Thyroid gland (tissue), 4 donors: ENCODE measurements at regions not wholly inside any gene's neighbourhood (a gene's known extent, or its start where the extent isn't known, plus 50 kb on each side); places are given as distances from the start of the nearest gene placed in this dataset.

Experiments used
- DNase-seq, 2 donors: peaks; one replicate each; pipeline ENCODE4 v3.0.0-alpha.2; 2019
- H3K27ac ChIP-seq, 3 donors: fragments of 200-600 bp; sonication (generic); 1 replicate in 2 of 3; 2 replicates in 1 of 3; pipeline ENCODE4 v1.5.1; 2016 to 2019; ENCODE audit warnings: mild to moderate bottlenecking in 1 of 3, moderate library complexity in 1 of 3
- H3K27me3 ChIP-seq: fragments of 200-600 bp; sonication (generic); one replicate; pipeline ENCODE4 v1.5.1; 2019
- H3K36me3 ChIP-seq, 2 donors: fragments of 200-600 bp; sonication (generic); one replicate each; pipeline ENCODE4 v1.5.1; 2016 to 2019
- H3K4me1 ChIP-seq, 2 donors: fragments of 200-600 bp; sonication (generic); one replicate each; pipeline ENCODE4 v1.5.1; 2017 to 2019
- H3K4me3 ChIP-seq, 3 donors: fragments of 200-600 bp; sonication (generic); replicated peaks in 1 of 3; 1 replicate in 2 of 3; 2 replicates in 1 of 3; pipeline ENCODE4 v1.5.1; 2016; ENCODE audit warnings: mild to moderate bottlenecking in 1 of 3
- H3K9me3 ChIP-seq: fragments of 200-600 bp; sonication (generic); one replicate; pipeline ENCODE4 v1.5.1; 2017
- CTCF ChIP-seq, 6 experiments: fragments of 200-600 bp in 3 of 6; fragments of 450-650 bp in 3 of 6; sonication (generic) in 3 of 6; IDR thresholded peaks; one replicate each; pipeline ENCODE4 v1.5.1; 2016 to 2019; ENCODE audit warnings: antibody characterized with exemption in 6 of 6, mild to moderate bottlenecking in 2 of 6, inconsistent platforms in 1 of 6, moderate library complexity in 1 of 6
- POLR2A ChIP-seq, 2 donors: fragments of 450-650 bp; IDR thresholded peaks; one replicate each; pipeline ENCODE4 v1.6.1; 2017; ENCODE audit warnings: antibody characterized with exemption in 2 of 2, mild to moderate bottlenecking in 2 of 2, moderate library complexity in 1 of 2
- WGBS, 2 donors: methylation state at CpG; one replicate each; pipeline ENCODE4 v1.1.5; 2017; 5-methylcytosine and 5-hydroxymethylcytosine counted together
- intact Hi-C: fragments of 100-400 bp; cut with DNase I; formaldehyde crosslinking; loops from one replicate; pipeline ENCODE4 v1.15.1; 2023

DNA sequence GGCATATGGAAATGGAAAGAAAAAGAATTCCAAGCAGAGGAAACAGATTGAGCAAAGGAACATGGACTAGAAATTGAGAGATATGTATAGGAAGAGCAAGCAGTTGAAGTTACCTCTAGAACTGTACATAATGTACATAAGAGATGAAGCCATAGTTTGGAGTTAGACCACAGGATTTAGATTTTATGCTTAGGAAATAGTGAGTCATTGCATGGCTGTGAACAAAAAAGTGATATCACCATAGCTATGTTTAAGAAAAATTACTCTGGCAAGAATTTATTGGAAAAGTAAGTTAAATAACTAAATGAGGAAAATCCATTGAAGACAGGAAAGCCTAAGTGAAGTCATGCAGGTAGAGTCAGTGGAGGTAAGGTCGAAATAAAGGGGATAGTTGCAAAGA is 99.4 kb upstream of the GALNT5 start:
- no peaks in the 10 kb centered on the region for H3K36me3 ChIP-seq
- no peaks in the 10 kb centered on the region for H3K27me3 ChIP-seq
- no peaks in the 10 kb centered on the region for H3K9me3 ChIP-seq
- TF ChIP-seq POLR2A (IDR thresholded peaks at IDR 0.05) (no peak), CTCF (IDR thresholded peaks at IDR 0.05) (no peak)
- intact Hi-C loops: no loop called here
- H3K4me3 ChIP-seq: no peak overlapping the region
- WGBS, 2 donors: 85% methylated on average over 1 of the region's 1 CpG
- DNase-seq: no peak
- H3K4me1 ChIP-seq: no peaks in the 10 kb centered on the region
- no peak overlapping the region for H3K27ac ChIP-seq

DNA sequence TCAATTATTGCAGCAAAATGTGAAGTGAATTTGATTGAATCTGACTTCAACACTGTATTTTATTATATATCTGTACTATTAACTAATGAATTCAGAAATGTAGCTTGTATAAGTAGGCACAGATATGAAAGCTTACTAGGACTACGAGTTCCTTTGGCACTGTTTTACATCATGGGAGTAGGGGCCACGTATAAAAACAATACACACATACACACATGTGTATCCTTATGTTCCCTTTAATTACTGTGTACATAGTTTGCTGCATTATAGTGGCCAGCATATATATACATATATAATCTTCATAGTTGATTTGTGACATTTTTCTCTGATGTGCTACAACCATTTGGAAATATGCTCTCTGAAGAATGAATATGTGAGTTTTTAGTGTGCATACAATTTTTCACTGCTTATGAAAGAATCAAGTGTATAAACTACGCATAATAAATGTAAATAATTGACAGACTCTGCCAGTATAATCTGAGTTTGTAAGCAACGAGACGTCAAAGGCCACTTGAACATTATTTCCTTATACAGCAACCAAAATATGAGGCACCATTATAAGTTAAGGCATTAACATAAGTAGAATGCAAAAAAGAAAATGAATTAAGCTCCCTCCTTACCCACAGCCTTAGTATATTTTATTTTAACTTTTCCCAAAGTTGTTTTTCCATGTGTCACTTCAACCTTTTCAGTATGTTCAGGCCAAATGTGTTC is 98.1 kb upstream of the GALNT5 start:
- Histone ChIP-seq H3K9me3 (no peaks in the 10 kb centered on the region), H3K27ac (no peak overlapping the region), H3K27me3 (no peaks in the 10 kb centered on the region), H3K36me3 (no peaks in the 10 kb centered on the region), H3K4me3 (no peak overlapping the region), H3K4me1 (no peaks in the 10 kb centered on the region)
- intact Hi-C loops: no loop called here
- DNase-seq: no peak
- WGBS, 2 donors: 90 to 92% methylated on average over 5 of the region's 5 CpGs
- TF ChIP-seq CTCF (IDR thresholded peaks at IDR 0.05) (no peak), POLR2A (IDR thresholded peaks at IDR 0.05) (no peak)

- Histone ChIP-seq H3K27ac (no peak overlapping the region), H3K36me3 (no peaks in the 10 kb centered on the region), H3K9me3 (no peaks in the 10 kb centered on the region), H3K4me3 (no peak overlapping the region), H3K27me3 (no peaks in the 10 kb centered on the region), H3K4me1 (no peaks in the 10 kb centered on the region)
- TF ChIP-seq POLR2A (IDR thresholded peaks at IDR 0.05) (no peak), CTCF (IDR thresholded peaks at IDR 0.05) (no peak)
- intact Hi-C loops: no loop called here
- no peak for DNase-seq
- WGBS, 2 donors: 49 to 51% methylated on average over 3 of the region's 3 CpGs
These were observed 97.4 kb upstream of the GALNT5 start for GRCh38 chr2:157160111-157160510.

DNA sequence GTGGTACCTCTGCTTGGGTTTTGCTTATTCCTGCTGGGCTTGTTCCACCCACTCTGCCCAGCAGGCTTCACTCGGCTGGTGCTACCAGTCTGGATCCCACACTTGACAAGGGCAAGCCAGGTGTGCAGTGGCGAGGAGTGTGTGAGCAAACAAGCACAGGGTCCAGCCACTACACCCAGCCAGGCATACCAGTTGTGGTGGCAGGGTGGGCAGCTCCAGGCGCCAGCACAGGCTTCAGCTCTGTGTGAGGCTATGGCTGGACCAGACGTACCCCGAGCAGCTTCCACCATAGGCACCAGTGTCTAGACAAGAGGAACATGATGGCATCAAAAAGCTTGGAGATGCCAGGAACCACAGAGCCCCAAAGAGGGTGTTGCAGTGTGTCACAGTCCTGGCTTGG is 93.1 kb upstream of the GALNT5 start:
- H3K4me3 ChIP-seq: no peak overlapping the region
- WGBS, 2 donors: 90 to 93% methylated on average over 4 to 5 of the region's 5 CpGs
- no peaks in the 10 kb centered on the region for H3K9me3 ChIP-seq
- intact Hi-C loops: no loop called here
- DNase-seq: no peak
- H3K4me1 ChIP-seq: no peaks in the 10 kb centered on the region
- TF ChIP-seq POLR2A (IDR thresholded peaks at IDR 0.05) (no peak), CTCF (IDR thresholded peaks at IDR 0.05) (no peak)
- H3K27me3 ChIP-seq: no peaks in the 10 kb centered on the region
- H3K36me3 ChIP-seq: no peaks in the 10 kb centered on the region
- H3K27ac ChIP-seq: no peak overlapping the region

- no peak for DNase-seq
- no peaks in the 10 kb centered on the region for H3K9me3 ChIP-seq
- H3K27ac ChIP-seq: no peak overlapping the region
- no peaks in the 10 kb centered on the region for H3K4me1 ChIP-seq
- H3K36me3 ChIP-seq: no peaks in the 10 kb centered on the region
- 83 to 100% methylated on average over 1 of the region's 1 CpG for WGBS, 2 donors
- no peaks in the 10 kb centered on the region for H3K27me3 ChIP-seq
- no peak overlapping the region for H3K4me3 ChIP-seq
- intact Hi-C loops: no loop called here
- TF ChIP-seq POLR2A (IDR thresholded peaks at IDR 0.05) (no peak), CTCF (IDR thresholded peaks at IDR 0.05) (no peak)
These were observed 92.6 kb upstream of the GALNT5 start for GRCh38 chr2:157164891-157165290.
